ENCODE measurements at regions not wholly inside any gene's neighbourhood (a gene's known extent, or its start where the extent isn't known, plus 50 kb on each side); places are given as distances from the start of the nearest gene placed in this dataset.

GRCh38 chr22:49476800-49477400 is 350.8 kb downstream of the BRD1 start:
- H3K27ac ChIP-seq (replicated peaks): no peak overlapping the region
- H3K4me3 ChIP-seq (replicated peaks; ENCODE audit: insufficient read depth, low read length): no peak overlapping the region
- no peak for DNase-seq (ENCODE audit: low read depth in 1 of 2, low spot score in 1 of 2)
- TF ChIP-seq POLR2AphosphoS5 (IDR thresholded peaks at IDR 0.05; ENCODE audit: low read depth) (no peak), GABPA (IDR thresholded peaks at IDR 0.05; ENCODE audit: low read depth) (no peak), SPI1 (IDR thresholded peaks at IDR 0.05; ENCODE audit: borderline replicate concordance, low read depth) (no peak), REST (IDR thresholded peaks at IDR 0.05; ENCODE audit: insufficient replicate concordance, low read depth) (no peak), CTCF (IDR thresholded peaks at IDR 0.05; ENCODE audit: insufficient read depth, low read length) (no peak)
- peaks cover under 1% of the 10 kb centered on the region for H3K27me3 ChIP-seq (ENCODE audit: insufficient read depth, poor library complexity, severe bottlenecking)

- Histone ChIP-seq H3K4me3 (replicated peaks; ENCODE audit: insufficient read depth, low read length) (no peak overlapping the region), H3K27me3 (ENCODE audit: insufficient read depth, poor library complexity, severe bottlenecking) (no peaks in the 10 kb centered on the region), H3K27ac (replicated peaks) (no peak overlapping the region)
- TF ChIP-seq POLR2AphosphoS5 (IDR thresholded peaks at IDR 0.05; ENCODE audit: low read depth) (no peak), SPI1 (IDR thresholded peaks at IDR 0.05; ENCODE audit: borderline replicate concordance, low read depth) (no peak), GABPA (IDR thresholded peaks at IDR 0.05; ENCODE audit: low read depth) (no peak), REST (IDR thresholded peaks at IDR 0.05; ENCODE audit: insufficient replicate concordance, low read depth) (no peak), CTCF (IDR thresholded peaks at IDR 0.05; ENCODE audit: insufficient read depth, low read length) (no peak)
- DNase-seq (ENCODE audit: low read depth in 1 of 2, low spot score in 1 of 2): no peak
Observed at GRCh38 chr22:49476176-49476575, 351.5 kb downstream of the BRD1 start.

- no peaks in the 10 kb centered on the region for H3K27me3 ChIP-seq (ENCODE audit: insufficient read depth, poor library complexity, severe bottlenecking)
- H3K4me3 ChIP-seq (replicated peaks; ENCODE audit: insufficient read depth, low read length): no peak overlapping the region
- TF ChIP-seq SPI1 (IDR thresholded peaks at IDR 0.05; ENCODE audit: borderline replicate concordance, low read depth) (no peak), GABPA (IDR thresholded peaks at IDR 0.05; ENCODE audit: low read depth) (no peak), REST (IDR thresholded peaks at IDR 0.05; ENCODE audit: insufficient replicate concordance, low read depth) (no peak), POLR2AphosphoS5 (IDR thresholded peaks at IDR 0.05; ENCODE audit: low read depth) (no peak), CTCF (IDR thresholded peaks at IDR 0.05; ENCODE audit: insufficient read depth, low read length) (no peak)
- no peak overlapping the region for H3K27ac ChIP-seq (replicated peaks)
- DNase-seq (ENCODE audit: low read depth in 1 of 2, low spot score in 1 of 2): no peak
Observed at GRCh38 chr22:49475253-49475652, 352.4 kb downstream of the BRD1 start.

Data from HL-60 (cell line).